NCI-H82 treated with DMSO at 0.1 percent for 48 hours (cell line): ENCODE measurements at regions not wholly inside any gene's neighbourhood (a gene's known extent, or its start where the extent isn't known, plus 50 kb on each side); places are given as distances from the start of the nearest gene placed in this dataset.

Experiments used
- DNase-seq: peaks from one replicate; lab custom pipeline; 2025; ENCODE audit not compliant: unreplicated experiment; lab: John Stamatoyannopoulos, UW

- no peak for DNase-seq
Observed at GRCh38 chr20:60211618-60212463, 253.6 kb downstream of the CDH26 start.

- no peak for DNase-seq
Observed at GRCh38 chr20:60212695-60213094, 254.5 kb downstream of the CDH26 start.

- DNase-seq = no peak
Observed at GRCh38 chr20:60213126-60213893, 255.1 kb downstream of the CDH26 start.

GRCh38 chr20:60214901-60215815, 256.9 kb downstream of the CDH26 start:
- peak; percentile 13 for DNase-seq

- no peak for DNase-seq
Observed at GRCh38 chr20:60215816-60216730, 257.9 kb downstream of the CDH26 start.

GRCh38 chr20:60219231-60219630, 261.0 kb downstream of the CDH26 start:
- no peak for DNase-seq

- DNase-seq = no peak
Observed at GRCh38 chr20:60219984-60220562, 261.9 kb downstream of the CDH26 start.

- DNase-seq = no peak
Observed at GRCh38 chr20:60220706-60221105, 262.5 kb downstream of the CDH26 start.

GRCh38 chr20:60221593-60221992, 263.4 kb downstream of the CDH26 start:
- no peak for DNase-seq

GRCh38 chr20:60222497-60222896, 264.3 kb downstream of the CDH26 start:
- no peak for DNase-seq

- no peak for DNase-seq
Observed at GRCh38 chr20:60223174-60223573, 265.0 kb downstream of the CDH26 start.

GRCh38 chr20:60224914-60225313, 266.7 kb downstream of the CDH26 start:
- no peak for DNase-seq

- DNase-seq = no peak
Observed at GRCh38 chr20:60228255-60228654, 270.0 kb downstream of the CDH26 start.

GRCh38 chr20:60232380-60232779, 274.2 kb downstream of the CDH26 start:
- no peak for DNase-seq

- no peak for DNase-seq
Observed at GRCh38 chr20:60233018-60233630, 274.9 kb downstream of the CDH26 start.

GRCh38 chr20:60236613-60237012, 278.4 kb downstream of the CDH26 start:
- no peak for DNase-seq

- DNase-seq = no peak
Observed at GRCh38 chr20:60237981-60238380, 279.8 kb downstream of the CDH26 start.

GRCh38 chr20:60238992-60239660, 280.9 kb downstream of the CDH26 start:
- no peak for DNase-seq

- DNase-seq = no peak
Observed at GRCh38 chr20:60239956-60240355, 281.7 kb downstream of the CDH26 start.
